Thoracic aorta (tissue), 2 donors: ENCODE measurements at regions not wholly inside any gene's neighbourhood (a gene's known extent, or its start where the extent isn't known, plus 50 kb on each side); places are given as distances from the start of the nearest gene placed in this dataset.
A peak's percentile ranks its signal among the peaks of the same experiment; 100 is the strongest.

Experiments used
- ATAC-seq: fragments of 150-250 bp; one replicate; pipeline ENCODE4 v1.8.0; 2017; ENCODE audit warnings: low read depth; ENCODE audit not compliant: insufficient number of reproducible peaks, low FRiP score
- DNase-seq: peaks from one replicate; pipeline ENCODE4 v3.0.0-alpha.2; 2020; ENCODE audit warnings: low spot score
- H3K27ac ChIP-seq, 2 donors: fragments of 200-600 bp; sonication (generic); 1 replicate in 1 of 2; 2 replicates in 1 of 2; pipeline ENCODE4 v1.5.1; 2016; ENCODE audit warnings: mild to moderate bottlenecking in 2 of 2, moderate library complexity in 2 of 2
- H3K27me3 ChIP-seq: fragments of 200-600 bp; sonication (generic); replicated peaks from 2 replicates; pipeline ENCODE4 v1.6.0; 2016; ENCODE audit warnings: mild to moderate bottlenecking; ENCODE audit not compliant: insufficient read depth
- H3K36me3 ChIP-seq: fragments of 200-600 bp; sonication (generic); one replicate; pipeline ENCODE4 v1.5.1; 2016
- H3K4me1 ChIP-seq, 2 donors: fragments of 200-600 bp; sonication (generic); 1 replicate in 1 of 2; 2 replicates in 1 of 2; pipeline versions ENCODE4 v1.5.1 to v1.6.0; 2016; ENCODE audit warnings: low read depth in 2 of 2, mild to moderate bottlenecking in 1 of 2; ENCODE audit not compliant: control insufficient read depth in 1 of 2
- H3K4me3 ChIP-seq: fragments of 200-600 bp; sonication (generic); 2 replicates; pipeline ENCODE4 v1.5.1; 2016; ENCODE audit warnings: mild to moderate bottlenecking
- H3K9me3 ChIP-seq: fragments of 200-600 bp; sonication (generic); 2 replicates; pipeline ENCODE4 v1.5.1; 2016
- CTCF ChIP-seq: fragments of 200-600 bp; sonication (generic); IDR thresholded peaks from one replicate; pipeline ENCODE4 v1.5.1; 2019; ENCODE audit warnings: antibody characterized with exemption

- Histone ChIP-seq H3K27ac (no peak overlapping the region), H3K4me1 (no peaks in the 10 kb centered on the region), H3K27me3 (no peaks in the 10 kb centered on the region), H3K4me3 (no peak overlapping the region), H3K9me3 (no peaks in the 10 kb centered on the region), H3K36me3 (no peaks in the 10 kb centered on the region)
- DNase-seq: no peak
- no peak for TF ChIP-seq CTCF
- ATAC-seq: no peak
Observed at GRCh38 chr1:177464686-177465085, 293.9 kb downstream of the BRINP2 start.

- no peaks in the 10 kb centered on the region for H3K36me3 ChIP-seq
- ATAC-seq: no peak
- H3K27me3 ChIP-seq: no peaks in the 10 kb centered on the region
- no peak for TF ChIP-seq CTCF
- no peaks in the 10 kb centered on the region for H3K9me3 ChIP-seq
- H3K4me1 ChIP-seq: peaks cover 22 to 33% of the 10 kb centered on the region in 2 donors
- DNase-seq: no peak
- H3K27ac ChIP-seq: peak overlapping the region in 1 of 2 donors; percentile 33
- H3K4me3 ChIP-seq: no peak overlapping the region
Observed at GRCh38 chr1:177451191-177451590, 280.4 kb downstream of the BRINP2 start.

GRCh38 chr1:177448652-177449357, 278.0 kb downstream of the BRINP2 start:
- no peak for DNase-seq
- ATAC-seq: peak; percentile 59
- Histone ChIP-seq H3K36me3 (no peaks in the 10 kb centered on the region), H3K9me3 (no peaks in the 10 kb centered on the region), H3K27me3 (no peaks in the 10 kb centered on the region), H3K4me3 (no peak overlapping the region), H3K27ac (peak overlapping the region in 1 of 2 donors; percentile 54), H3K4me1 (peaks cover 22 to 33% of the 10 kb centered on the region in 2 donors)
- TF ChIP-seq CTCF: no peak

- no peak for ATAC-seq
- Histone ChIP-seq H3K27ac (peak overlapping the region; percentile 9 to 54), H3K27me3 (no peaks in the 10 kb centered on the region), H3K9me3 (no peaks in the 10 kb centered on the region), H3K4me1 (peaks cover 22 to 33% of the 10 kb centered on the region in 2 donors), H3K36me3 (no peaks in the 10 kb centered on the region), H3K4me3 (no peak overlapping the region)
- no peak for DNase-seq
- no peak for TF ChIP-seq CTCF
Observed at GRCh38 chr1:177448036-177448615, 277.4 kb downstream of the BRINP2 start.

GRCh38 chr1:177444997-177445746, 274.4 kb downstream of the BRINP2 start:
- no peak overlapping the region for H3K27ac ChIP-seq
- TF ChIP-seq CTCF: no peak
- DNase-seq (no peak), ATAC-seq (no peak)
- no peaks in the 10 kb centered on the region for H3K36me3 ChIP-seq
- H3K4me1 ChIP-seq: peaks cover 15 to 20% of the 10 kb centered on the region in 2 donors
- no peaks in the 10 kb centered on the region for H3K27me3 ChIP-seq
- no peaks in the 10 kb centered on the region for H3K9me3 ChIP-seq
- H3K4me3 ChIP-seq: no peak overlapping the region
